Hepatocyte (in vitro differentiated cells): ENCODE measurements at regions not wholly inside any gene's neighbourhood (a gene's known extent, or its start where the extent isn't known, plus 50 kb on each side); places are given as distances from the start of the nearest gene placed in this dataset.

Experiments used
- DNase-seq: peaks from one replicate; pipeline ENCODE4 v3.0.0-alpha.2; 2016; ENCODE audit warnings: low spot score
- H2AFZ ChIP-seq: fragments of 200-600 bp; sonication (generic); 2 replicates; pipeline ENCODE4 v1.6.0; 2016; ENCODE audit warnings: antibody characterized with exemption, mild to moderate bottlenecking
- H3K27ac ChIP-seq: fragments of 200-600 bp; sonication (generic); 2 replicates; pipeline ENCODE4 v1.5.1; 2016; ENCODE audit warnings: mild to moderate bottlenecking
- H3K27me3 ChIP-seq: fragments of 200-600 bp; sonication (generic); 2 replicates; pipeline ENCODE4 v1.6.1; 2016
- H3K36me3 ChIP-seq: fragments of 200-600 bp; sonication (generic); replicated peaks from 2 replicates; pipeline ENCODE4 v1.5.1; 2016; ENCODE audit warnings: low read depth; ENCODE audit not compliant: insufficient read depth
- H3K4me1 ChIP-seq: fragments of 200-600 bp; sonication (generic); 2 replicates; pipeline ENCODE4 v1.5.1; 2016; ENCODE audit warnings: mild to moderate bottlenecking, moderate library complexity; ENCODE audit not compliant: insufficient read depth
- H3K4me2 ChIP-seq: fragments of 200-600 bp; sonication (generic); 2 replicates; pipeline ENCODE4 v1.6.0; 2016
- H3K4me3 ChIP-seq: fragments of 200-600 bp; sonication (generic); 2 replicates; pipeline ENCODE4 v1.5.1; 2016; ENCODE audit warnings: mild to moderate bottlenecking
- H3K79me2 ChIP-seq: fragments of 200-600 bp; sonication (generic); 2 replicates; pipeline ENCODE4 v1.6.0; 2017; ENCODE audit warnings: mild to moderate bottlenecking
- H3K9me2 ChIP-seq: fragments of 200-600 bp; sonication (generic); replicated peaks from 2 replicates; pipeline ENCODE4 v1.6.0; 2017; ENCODE audit warnings: mild to moderate bottlenecking; ENCODE audit not compliant: insufficient read depth
- H3K9me3 ChIP-seq: fragments of 200-600 bp; sonication (generic); 2 replicates; pipeline ENCODE4 v1.5.1; 2016; ENCODE audit warnings: low read depth, mild to moderate bottlenecking
- H4K20me1 ChIP-seq: fragments of 200-600 bp; sonication (generic); 2 replicates; pipeline ENCODE4 v1.6.0; 2016; ENCODE audit warnings: mild to moderate bottlenecking; ENCODE audit not compliant: insufficient read depth, poor library complexity, severe bottlenecking
- EZH2 ChIP-seq: fragments of 200-600 bp; sonication (generic); IDR thresholded peaks from 2 replicates; pipeline ENCODE4 v1.6.1; 2016; ENCODE audit warnings: antibody characterized with exemption, mild to moderate bottlenecking, borderline replicate concordance
- EZH2phosphoT487 ChIP-seq: fragments of 200-600 bp; sonication (generic); IDR thresholded peaks from one replicate; pipeline ENCODE4 v1.6.1; 2018; ENCODE audit warnings: antibody characterized with exemption, mild to moderate bottlenecking, low read depth, moderate library complexity; ENCODE audit not compliant: unreplicated experiment, severe bottlenecking
- WGBS: methylation state at CpG from one replicate; pipeline ENCODE4 v1.1.6; 2016; ENCODE audit warnings: low lambda C conversion rate; ENCODE audit errors: missing lambda C conversion rate; 5-methylcytosine and 5-hydroxymethylcytosine counted together
- TF ChIP-seq, protein P1 (sequence below): fragments of 200-600 bp; sonication (generic); IDR thresholded peaks from 2 replicates; pipeline ENCODE4 v1.5.1; 2016; ENCODE audit warnings: antibody characterized with exemption, mild to moderate bottlenecking; ENCODE audit not compliant: poor library complexity

DNA sequence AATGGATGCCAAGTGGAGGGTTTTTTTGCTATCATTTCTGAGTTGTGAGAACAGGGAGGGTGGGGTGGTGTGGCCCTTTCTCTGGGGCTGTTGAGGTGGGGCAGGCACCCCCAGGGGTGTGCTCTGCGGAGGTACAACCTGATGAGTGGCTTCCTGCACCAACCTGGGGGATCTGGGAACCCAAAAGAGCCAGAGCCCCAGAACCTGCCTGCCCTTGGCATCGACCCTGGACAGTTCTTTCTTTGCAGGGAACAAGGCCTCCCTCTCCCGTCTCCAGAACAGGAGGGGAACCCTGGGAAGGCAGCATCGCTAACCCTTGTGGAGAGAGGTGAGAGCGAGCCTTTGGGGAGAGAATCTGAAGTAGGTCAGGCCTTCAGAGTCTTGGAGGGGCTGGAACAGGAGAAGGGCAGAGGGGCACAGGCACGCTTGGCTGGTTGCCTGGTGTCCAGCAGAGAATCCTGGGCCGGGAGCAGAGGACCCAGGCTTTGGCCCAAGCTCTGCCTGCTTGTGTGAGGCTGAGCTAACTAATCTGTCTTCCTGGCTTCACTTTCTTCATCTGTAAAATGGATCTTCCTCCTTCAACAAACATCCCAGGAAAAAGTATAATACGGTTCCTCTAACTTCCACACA, 84.9 kb downstream of the RHOB start:
- no peak overlapping the region for H3K4me3 ChIP-seq
- H3K4me1 ChIP-seq: peaks cover 6% of the 10 kb centered on the region
- DNase-seq: no peak
- no peaks in the 10 kb centered on the region for H4K20me1 ChIP-seq
- H2AFZ ChIP-seq: no peak overlapping the region
- 90% methylated on average over 8 of the region's 8 CpGs for WGBS
- H3K27ac ChIP-seq: no peak overlapping the region
- no peaks in the 10 kb centered on the region for H3K27me3 ChIP-seq
- no peak for TF ChIP-seq EZH2phosphoT487
- TF ChIP-seq, protein P1, sequence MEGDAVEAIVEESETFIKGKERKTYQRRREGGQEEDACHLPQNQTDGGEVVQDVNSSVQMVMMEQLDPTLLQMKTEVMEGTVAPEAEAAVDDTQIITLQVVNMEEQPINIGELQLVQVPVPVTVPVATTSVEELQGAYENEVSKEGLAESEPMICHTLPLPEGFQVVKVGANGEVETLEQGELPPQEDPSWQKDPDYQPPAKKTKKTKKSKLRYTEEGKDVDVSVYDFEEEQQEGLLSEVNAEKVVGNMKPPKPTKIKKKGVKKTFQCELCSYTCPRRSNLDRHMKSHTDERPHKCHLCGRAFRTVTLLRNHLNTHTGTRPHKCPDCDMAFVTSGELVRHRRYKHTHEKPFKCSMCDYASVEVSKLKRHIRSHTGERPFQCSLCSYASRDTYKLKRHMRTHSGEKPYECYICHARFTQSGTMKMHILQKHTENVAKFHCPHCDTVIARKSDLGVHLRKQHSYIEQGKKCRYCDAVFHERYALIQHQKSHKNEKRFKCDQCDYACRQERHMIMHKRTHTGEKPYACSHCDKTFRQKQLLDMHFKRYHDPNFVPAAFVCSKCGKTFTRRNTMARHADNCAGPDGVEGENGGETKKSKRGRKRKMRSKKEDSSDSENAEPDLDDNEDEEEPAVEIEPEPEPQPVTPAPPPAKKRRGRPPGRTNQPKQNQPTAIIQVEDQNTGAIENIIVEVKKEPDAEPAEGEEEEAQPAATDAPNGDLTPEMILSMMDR: no peak
- TF ChIP-seq EZH2: no peak
- no peaks in the 10 kb centered on the region for H3K79me2 ChIP-seq
- no peak overlapping the region for H3K4me2 ChIP-seq
- no peaks in the 10 kb centered on the region for H3K36me3 ChIP-seq
- no peaks in the 10 kb centered on the region for H3K9me2 ChIP-seq
- H3K9me3 ChIP-seq: no peaks in the 10 kb centered on the region

DNA sequence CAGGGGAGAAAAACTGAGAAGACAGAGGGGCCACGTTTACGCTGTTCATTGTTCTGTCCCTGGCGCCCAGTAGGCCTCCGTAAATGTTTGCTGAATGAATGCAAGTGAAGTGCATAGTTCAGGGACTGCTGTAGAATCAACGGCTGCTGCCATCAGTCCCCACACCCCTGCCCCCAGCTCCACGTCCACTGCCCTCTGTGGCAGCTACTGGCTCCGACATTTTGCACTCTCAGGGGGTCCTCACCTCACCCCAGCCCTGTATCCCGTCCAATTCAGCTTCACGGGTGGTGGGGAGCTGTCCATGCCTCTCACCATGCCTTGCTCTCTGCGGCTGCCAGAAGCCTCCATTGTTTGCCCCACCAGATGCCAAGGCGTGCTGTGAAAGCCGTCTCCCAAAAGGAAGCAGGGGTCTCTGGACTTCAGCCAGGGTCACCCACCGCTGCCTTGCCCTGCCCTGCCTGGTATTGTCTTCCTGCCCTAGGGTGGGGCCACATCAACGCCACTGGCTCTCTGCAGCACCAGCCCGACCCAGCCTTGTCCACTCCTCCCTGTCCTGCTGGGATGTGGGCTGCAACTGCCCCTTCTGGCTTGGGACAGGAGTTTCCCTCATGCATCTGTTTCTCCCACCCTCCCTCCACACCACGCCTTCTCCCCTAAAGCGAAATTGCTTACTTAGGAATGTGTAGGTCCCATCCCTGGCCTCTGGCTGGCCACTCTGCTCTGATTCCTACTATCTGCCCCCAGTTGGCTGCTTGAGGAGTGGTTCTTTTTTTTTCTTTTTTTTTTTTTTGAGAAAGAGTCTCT, 86.0 kb downstream of the RHOB start:
- TF ChIP-seq EZH2phosphoT487 (no peak), EZH2 (no peak)
- TF ChIP-seq, protein P1: no peak
- no peak overlapping the region for H2AFZ ChIP-seq
- no peak overlapping the region for H3K4me2 ChIP-seq
- H3K27me3 ChIP-seq: no peaks in the 10 kb centered on the region
- no peak overlapping the region for H3K4me3 ChIP-seq
- H3K4me1 ChIP-seq: peaks cover 6% of the 10 kb centered on the region
- no peaks in the 10 kb centered on the region for H3K36me3 ChIP-seq
- no peaks in the 10 kb centered on the region for H3K9me3 ChIP-seq
- no peak overlapping the region for H3K27ac ChIP-seq
- no peaks in the 10 kb centered on the region for H3K79me2 ChIP-seq
- H4K20me1 ChIP-seq: no peaks in the 10 kb centered on the region
- 77% methylated on average over 17 of the region's 17 CpGs for WGBS
- H3K9me2 ChIP-seq: no peaks in the 10 kb centered on the region
- DNase-seq: no peak

DNA sequence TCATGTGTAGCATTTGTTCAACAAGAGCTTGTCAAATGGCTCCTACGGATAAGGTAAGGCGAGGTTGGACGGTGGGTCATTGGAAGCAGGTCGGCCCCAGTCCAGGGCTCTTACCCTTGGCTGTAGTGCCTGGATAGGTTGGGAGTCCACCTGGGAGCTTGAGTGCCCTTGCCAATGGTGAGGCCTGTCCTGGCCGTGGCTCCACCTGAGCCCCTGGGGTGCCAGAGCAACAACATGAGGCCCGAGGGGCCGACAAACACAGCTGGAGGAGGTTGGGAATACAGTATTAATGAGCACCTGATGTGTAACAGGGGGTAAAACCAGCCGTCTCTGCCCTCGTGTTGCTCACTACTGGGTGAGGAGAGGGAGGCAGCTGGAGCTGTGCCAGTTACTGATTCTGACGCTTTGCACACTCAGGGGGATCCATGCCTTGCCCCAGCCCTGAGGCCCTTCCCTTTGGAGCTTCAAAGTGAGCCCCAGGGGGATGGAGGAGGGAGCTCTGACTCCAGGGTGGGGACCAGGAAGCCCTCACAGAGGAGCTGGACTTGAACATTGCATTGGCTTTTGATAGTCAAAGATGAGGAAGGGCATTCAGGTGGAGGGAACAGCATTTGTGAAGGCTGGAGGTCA, 87.2 kb downstream of the RHOB start:
- Histone ChIP-seq H3K9me3 (no peaks in the 10 kb centered on the region), H3K4me3 (no peak overlapping the region), H2AFZ (no peak overlapping the region), H3K79me2 (no peaks in the 10 kb centered on the region), H3K4me1 (peaks cover 13% of the 10 kb centered on the region), H4K20me1 (no peaks in the 10 kb centered on the region), H3K27me3 (no peaks in the 10 kb centered on the region), H3K27ac (no peak overlapping the region), H3K9me2 (no peaks in the 10 kb centered on the region), H3K36me3 (no peaks in the 10 kb centered on the region), H3K4me2 (no peak overlapping the region)
- WGBS: 86% methylated on average over 10 of the region's 10 CpGs
- TF ChIP-seq EZH2: no peak
- TF ChIP-seq EZH2phosphoT487: no peak
- TF ChIP-seq, protein P1: no peak
- no peak for DNase-seq
